MCF 10A (cell line): ENCODE measurements at regions not wholly inside any gene's neighbourhood (a gene's known extent, or its start where the extent isn't known, plus 50 kb on each side); places are given as distances from the start of the nearest gene placed in this dataset.

Experiments
- BruUV-seq: library from RNA; stranded (reverse); fragments of 400-500 nt; replicated peaks from 2 replicates; lab custom pipeline; 2021; lab: Mats Ljungman, UMichigan
- CTCF ChIA-PET: fragments of 300-600 bp; sonication (Branson Sonifier 250); formaldehyde crosslinking; extraction: SDS; loops from one replicate; lab custom pipeline; 2021; ENCODE audit warnings: antibody characterized with exemption, inconsistent platforms; lab: Yijun Ruan, JAX
- POLR2A ChIA-PET: fragments of 300-600, 350-650 bp; sonication (Branson Sonifier 250); formaldehyde crosslinking; extraction: SDS; loops from one replicate; lab custom pipeline; 2020; ENCODE audit warnings: antibody characterized with exemption, inconsistent platforms; lab: Yijun Ruan, JAX
- DNase-seq: peaks from one replicate; pipeline ENCODE4 v3.0.0-alpha.2; 2018; ENCODE audit not compliant: unreplicated experiment
- H3K27ac Mint-ChIP-seq: one replicate; pipeline ENCODE4 v1.8.0; 2022; ENCODE audit warnings: mild to moderate bottlenecking, low read depth, mixed read lengths; ENCODE audit not compliant: unreplicated experiment
- H3K27me3 Mint-ChIP-seq: one replicate; pipeline ENCODE4 v1.8.0; 2022; ENCODE audit warnings: mixed read lengths; ENCODE audit not compliant: insufficient read depth, unreplicated experiment
- H3K36me3 Mint-ChIP-seq: one replicate; pipeline ENCODE4 v1.8.0; 2022; ENCODE audit warnings: mild to moderate bottlenecking, moderate library complexity, mixed read lengths; ENCODE audit not compliant: insufficient read depth, unreplicated experiment
- H3K4me1 Mint-ChIP-seq: one replicate; pipeline ENCODE4 v1.8.0; 2022; ENCODE audit warnings: mixed read lengths; ENCODE audit not compliant: insufficient read depth, unreplicated experiment
- H3K4me3 Mint-ChIP-seq: one replicate; pipeline ENCODE4 v1.8.0; 2022; ENCODE audit warnings: mild to moderate bottlenecking, moderate library complexity, mixed read lengths; ENCODE audit not compliant: unreplicated experiment
- H3K9me3 Mint-ChIP-seq: one replicate; pipeline ENCODE4 v1.8.0; 2022; ENCODE audit warnings: mixed read lengths; ENCODE audit not compliant: unreplicated experiment
- CTCF ChIP-seq: fragments of 200-600 bp; IDR thresholded peaks from one replicate; pipeline ENCODE4 v1.8.0; 2022; ENCODE audit warnings: antibody characterized with exemption, mild to moderate bottlenecking; ENCODE audit not compliant: unreplicated experiment
- intact Hi-C: fragments of 100-400 bp; cut with micrococcal nuclease; formaldehyde crosslinking; loops from 2 replicates; pipeline ENCODE4 v1.14.1; 2022

- no peaks in the 10 kb centered on the region for H3K4me1 Mint-ChIP-seq
- no peak for DNase-seq
- ChIA-PET CTCF (interaction anchor here (1.1 kb wide), 1 partner anchor 18 kb away, joined by 3 read pairs; no protein-coding TSS in a partner anchor), POLR2A (no interaction called here)
- no peaks in the 10 kb centered on the region for H3K36me3 Mint-ChIP-seq
- H3K9me3 Mint-ChIP-seq, result peaks cover 6% of the 10 kb centered on the region
- peaks cover 79% of the 10 kb centered on the region for H3K27me3 Mint-ChIP-seq
- no TSS peak for BruUV-seq
- TF ChIP-seq CTCF, result no peak
- intact Hi-C loops, result no loop called here
- no peak overlapping the region for H3K27ac Mint-ChIP-seq
- H3K4me3 Mint-ChIP-seq, result no peak overlapping the region
Observed at GRCh38 chr7:25823571-25823970, 328.4 kb upstream of the NFE2L3 start.

GRCh38 chr7:25828468-25828867, 323.5 kb upstream of the NFE2L3 start:
- ChIA-PET CTCF (no interaction called here), POLR2A (no interaction called here)
- peaks cover 97% of the 10 kb centered on the region for H3K27me3 Mint-ChIP-seq
- BruUV-seq, result no TSS peak
- no peak overlapping the region for H3K27ac Mint-ChIP-seq
- intact Hi-C loops, result no loop called here
- no peaks in the 10 kb centered on the region for H3K4me1 Mint-ChIP-seq
- no peaks in the 10 kb centered on the region for H3K36me3 Mint-ChIP-seq
- no peak for TF ChIP-seq CTCF
- no peak overlapping the region for H3K4me3 Mint-ChIP-seq
- peaks cover 6% of the 10 kb centered on the region for H3K9me3 Mint-ChIP-seq
- no peak for DNase-seq

DNA sequence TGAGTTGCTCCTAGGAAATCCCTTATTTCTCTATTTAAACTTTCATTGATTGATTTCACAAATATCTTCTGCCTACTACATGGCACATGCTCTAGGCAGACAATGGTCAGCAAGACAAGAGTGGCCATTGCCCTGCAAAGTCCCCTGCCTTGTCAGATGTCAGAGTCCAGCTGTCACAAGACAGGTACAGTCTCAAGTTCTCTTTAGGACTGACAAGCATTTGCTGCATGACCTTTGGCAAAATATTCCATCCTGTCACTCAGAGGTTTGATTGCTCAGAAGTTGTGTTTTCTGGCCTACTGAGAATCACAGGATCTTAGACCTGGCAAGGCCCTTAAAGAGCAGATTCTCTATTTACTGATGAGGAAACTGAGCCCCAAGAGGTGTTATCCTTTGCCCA, 322.3 kb upstream of the NFE2L3 start:
- Mint-ChIP-seq H3K27ac (no peak overlapping the region), H3K36me3 (no peaks in the 10 kb centered on the region), H3K27me3 (peaks cover 88% of the 10 kb centered on the region), H3K9me3 (peaks cover 6% of the 10 kb centered on the region), H3K4me3 (no peak overlapping the region), H3K4me1 (no peaks in the 10 kb centered on the region)
- CTCF ChIA-PET, result interaction anchor here (1.0 kb wide), 1 partner anchor 263 kb away, joined by 3 read pairs; no protein-coding TSS in a partner anchor
- no peak for DNase-seq
- TF ChIP-seq CTCF, result no peak
- intact Hi-C loops, result no loop called here
- POLR2A ChIA-PET, result no interaction called here
- no TSS peak for BruUV-seq

DNA sequence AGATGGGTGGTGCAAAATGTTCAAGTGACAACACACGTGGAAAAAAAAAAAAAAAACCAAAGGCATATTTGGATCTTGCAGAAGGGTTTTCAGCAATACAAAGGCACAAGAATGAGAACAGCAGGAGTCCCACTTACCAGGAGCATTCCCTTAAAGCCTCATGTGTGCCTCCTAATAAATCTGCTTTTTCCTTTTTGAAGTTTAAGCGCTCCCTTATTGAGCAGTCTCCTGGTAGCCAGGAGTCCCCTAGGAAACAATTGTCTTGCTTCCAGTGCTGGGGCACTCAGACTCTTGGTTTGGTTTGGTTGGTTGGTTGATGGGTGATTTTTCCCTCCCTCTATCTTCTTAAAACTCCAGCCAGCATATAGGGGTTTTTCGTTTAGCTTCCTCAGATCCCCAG, 321.8 kb upstream of the NFE2L3 start:
- Mint-ChIP-seq H3K9me3 (peaks cover 6% of the 10 kb centered on the region), H3K4me1 (no peaks in the 10 kb centered on the region), H3K4me3 (no peak overlapping the region), H3K27ac (no peak overlapping the region), H3K36me3 (no peaks in the 10 kb centered on the region), H3K27me3 (peaks cover 82% of the 10 kb centered on the region)
- BruUV-seq, result no TSS peak
- intact Hi-C loops, result no loop called here
- ChIA-PET CTCF (no interaction called here), POLR2A (interaction anchor here (0.6 kb wide), 1 partner anchor 975 kb away, joined by 3 read pairs; no protein-coding TSS in a partner anchor)
- DNase-seq, result no peak
- no peak for TF ChIP-seq CTCF
